ENCODE measurements at regions not wholly inside any gene's neighbourhood (a gene's known extent, or its start where the extent isn't known, plus 50 kb on each side); places are given as distances from the start of the nearest gene placed in this dataset.

- H3K4me2 ChIP-seq (ENCODE audit: control insufficient read depth, insufficient read depth) = no peak overlapping the region
- no peak overlapping the region for H3K4me3 ChIP-seq
- WGBS (ENCODE audit: insufficient coverage, insufficient replicate concordance, low lambda C conversion rate, missing lambda C conversion rate) = 0% methylated on average over 1 of the region's 1 CpG
- ChIA-PET CTCF (no interaction called here), RAD21 (ENCODE audit: unreplicated experiment) (no interaction called here), POLR2A (no interaction called here), SMC1A (ENCODE audit: uncharacterized antibody, unreplicated experiment) (no interaction called here)
- no peaks in the 10 kb centered on the region for H3K27me3 ChIP-seq (replicated peaks in 1 of 2; ENCODE audit: control insufficient read depth in 2 of 2, insufficient read depth in 2 of 2, low read length in 1 of 2)
- no peak overlapping the region for H3K27ac ChIP-seq (ENCODE audit: control insufficient read depth, insufficient read depth)
- no peak for DNase-seq (ENCODE audit: low read depth, low spot score)
- no peak overlapping the region for H2AFZ ChIP-seq (ENCODE audit: control insufficient read depth, low read depth, low read length)
- H4K20me1 ChIP-seq (ENCODE audit: control insufficient read depth, insufficient read depth) = no peaks in the 10 kb centered on the region
- no peak overlapping the region for H3K9ac ChIP-seq (ENCODE audit: control insufficient read depth, insufficient read depth, low read length)
- H3K79me2 ChIP-seq (ENCODE audit: control insufficient read depth, insufficient read depth, low read length) = no peaks in the 10 kb centered on the region
- H3K36me3 ChIP-seq (ENCODE audit: control insufficient read depth in 2 of 2, insufficient read depth in 2 of 2, low read length in 1 of 2) = no peaks in the 10 kb centered on the region
- intact Hi-C loops (cut with micrococcal nuclease; ENCODE audit: unreplicated experiment) (no loop called here), in situ Hi-C loops (cut with MboI) (no loop called here)
- FAIRE-seq = no peak
- no peak for ATAC-seq
- BruUV-seq (replicated peaks) = no TSS peak
- H3K4me1 ChIP-seq (ENCODE audit: control insufficient read depth, insufficient read depth, low read length) = no peaks in the 10 kb centered on the region
- no peaks in the 10 kb centered on the region for H3K9me3 ChIP-seq (replicated peaks; ENCODE audit: control insufficient read depth, insufficient read depth, low read length)
- TF ChIP-seq, protein P1, sequence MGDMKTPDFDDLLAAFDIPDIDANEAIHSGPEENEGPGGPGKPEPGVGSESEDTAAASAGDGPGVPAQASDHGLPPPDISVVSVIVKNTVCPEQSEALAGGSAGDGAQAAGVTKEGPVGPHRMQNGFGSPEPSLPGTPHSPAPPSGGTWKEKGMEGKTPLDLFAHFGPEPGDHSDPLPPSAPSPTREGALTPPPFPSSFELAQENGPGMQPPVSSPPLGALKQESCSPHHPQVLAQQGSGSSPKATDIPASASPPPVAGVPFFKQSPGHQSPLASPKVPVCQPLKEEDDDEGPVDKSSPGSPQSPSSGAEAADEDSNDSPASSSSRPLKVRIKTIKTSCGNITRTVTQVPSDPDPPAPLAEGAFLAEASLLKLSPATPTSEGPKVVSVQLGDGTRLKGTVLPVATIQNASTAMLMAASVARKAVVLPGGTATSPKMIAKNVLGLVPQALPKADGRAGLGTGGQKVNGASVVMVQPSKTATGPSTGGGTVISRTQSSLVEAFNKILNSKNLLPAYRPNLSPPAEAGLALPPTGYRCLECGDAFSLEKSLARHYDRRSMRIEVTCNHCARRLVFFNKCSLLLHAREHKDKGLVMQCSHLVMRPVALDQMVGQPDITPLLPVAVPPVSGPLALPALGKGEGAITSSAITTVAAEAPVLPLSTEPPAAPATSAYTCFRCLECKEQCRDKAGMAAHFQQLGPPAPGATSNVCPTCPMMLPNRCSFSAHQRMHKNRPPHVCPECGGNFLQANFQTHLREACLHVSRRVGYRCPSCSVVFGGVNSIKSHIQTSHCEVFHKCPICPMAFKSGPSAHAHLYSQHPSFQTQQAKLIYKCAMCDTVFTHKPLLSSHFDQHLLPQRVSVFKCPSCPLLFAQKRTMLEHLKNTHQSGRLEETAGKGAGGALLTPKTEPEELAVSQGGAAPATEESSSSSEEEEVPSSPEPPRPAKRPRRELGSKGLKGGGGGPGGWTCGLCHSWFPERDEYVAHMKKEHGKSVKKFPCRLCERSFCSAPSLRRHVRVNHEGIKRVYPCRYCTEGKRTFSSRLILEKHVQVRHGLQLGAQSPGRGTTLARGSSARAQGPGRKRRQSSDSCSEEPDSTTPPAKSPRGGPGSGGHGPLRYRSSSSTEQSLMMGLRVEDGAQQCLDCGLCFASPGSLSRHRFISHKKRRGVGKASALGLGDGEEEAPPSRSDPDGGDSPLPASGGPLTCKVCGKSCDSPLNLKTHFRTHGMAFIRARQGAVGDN (IDR thresholded peaks at IDR 0.05) = no peak
- no peak for TF ChIP-seq RAD21 (IDR thresholded peaks at IDR 0.05; ENCODE audit: insufficient read depth, low read depth, low read length)
- no peak for TF ChIP-seq NFYA (IDR thresholded peaks at IDR 0.05; ENCODE audit: borderline replicate concordance, low read depth, low read length)
- no peak for TF ChIP-seq RELB (IDR thresholded peaks at IDR 0.05; ENCODE audit: low read depth)
- no peak for TF ChIP-seq BRCA1 (IDR thresholded peaks at IDR 0.05; ENCODE audit: low read depth, low read length)
- TF ChIP-seq CUX1 (IDR thresholded peaks at IDR 0.05; ENCODE audit: insufficient replicate concordance, low read depth, low read length) = no peak
- TF ChIP-seq POLR2AphosphoS2 (IDR thresholded peaks at IDR 0.05; ENCODE audit: low read depth, low read length) = no peak
- TF ChIP-seq SIX5 (IDR thresholded peaks at IDR 0.05; ENCODE audit: low read depth, low read length, severe bottlenecking) = no peak
- TF ChIP-seq FOXM1 (IDR thresholded peaks at IDR 0.05; ENCODE audit: low read depth, low read length) = no peak
- TF ChIP-seq PAX5 (IDR thresholded peaks at IDR 0.05; ENCODE audit: borderline replicate concordance, low read depth, low read length) = no peak
- TF ChIP-seq ZNF274 (IDR thresholded peaks at IDR 0.05; ENCODE audit: insufficient read depth, insufficient read length) = no peak
- TF ChIP-seq E2F4 (IDR thresholded peaks at IDR 0.05; ENCODE audit: low read depth, low read length) = no peak
- no peak for TF ChIP-seq POLR2AphosphoS5 (IDR thresholded peaks at IDR 0.05; ENCODE audit: low read length)
- TF ChIP-seq BACH1 (IDR thresholded peaks at IDR 0.05; ENCODE audit: borderline replicate concordance) = no peak
Measured at GRCh38 chr12:127966331-127966730, 300.6 kb upstream of the TMEM132C start.
